Activated CD8-positive, alpha-beta memory T cell treated with anti-CD3 and anti-CD28 coated beads, Interleukin-2, amount 10 ng/mL, durations not matched to agents 7 days and 5 days (primary cell): ENCODE measurements at regions not wholly inside any gene's neighbourhood (a gene's known extent, or its start where the extent isn't known, plus 50 kb on each side); places are given as distances from the start of the nearest gene placed in this dataset.
"Not testable (repeated sequence)": the region's sequence is repeated elsewhere in the genome, so short reads cannot be mapped to it uniquely, and the experiment has no call there.

ENCODE experiments used
- ATAC-seq: fragments of 150-1000 bp; cut with Tn5 transposase; one replicate; pipeline ENCODE4 v1.10.0; 2021; ENCODE audit warnings: moderate library complexity
- CTCF ChIA-PET: fragments of 350-600 bp; sonication (Branson Sonifier 250); formaldehyde crosslinking; loops from one replicate; lab custom pipeline; 2021; ENCODE audit warnings: antibody characterized with exemption; lab: Charles Lee
- DNase-seq: peaks from one replicate; pipeline ENCODE4 v3.0.0-alpha.2; 2020
- H3K27ac Mint-ChIP-seq: one replicate; pipeline ENCODE4 v1.8.0; 2021; ENCODE audit warnings: mild to moderate bottlenecking, mixed read lengths
- H3K27me3 Mint-ChIP-seq: one replicate; pipeline ENCODE4 v1.8.0; 2021; ENCODE audit warnings: mixed read lengths
- H3K36me3 Mint-ChIP-seq: one replicate; pipeline ENCODE4 v1.8.0; 2021; ENCODE audit warnings: mild to moderate bottlenecking, mixed read lengths
- H3K4me1 Mint-ChIP-seq: one replicate; pipeline ENCODE4 v1.8.0; 2021; ENCODE audit warnings: mixed read lengths
- H3K4me3 Mint-ChIP-seq: one replicate; pipeline ENCODE4 v1.8.0; 2021; ENCODE audit warnings: mild to moderate bottlenecking, moderate library complexity, mixed read lengths
- H3K9me3 Mint-ChIP-seq: one replicate; pipeline ENCODE4 v1.8.0; 2022; ENCODE audit warnings: low read depth, mixed read lengths

- Mint-ChIP-seq H3K4me1 (peaks cover 4% of the 10 kb centered on the region), H3K27me3 (no peaks in the 10 kb centered on the region), H3K9me3 (no peaks in the 10 kb centered on the region), H3K36me3 (no peaks in the 10 kb centered on the region), H3K27ac (no peak overlapping the region), H3K4me3 (no peak overlapping the region)
- DNase-seq: no peak
- no peak for ATAC-seq
- CTCF ChIA-PET: interaction anchor here (1.7 kb wide), 1 partner anchor 33 kb away, joined by 4 read pairs; no protein-coding TSS in a partner anchor
These were observed 83.6 kb upstream of the CHD6 start for GRCh38 chr20:41701588-41702348.

GRCh38 chr20:41699673-41700072, 81.5 kb upstream of the CHD6 start:
- ATAC-seq: not testable (repeated sequence)

GRCh38 chr20:41697861-41698559, 79.8 kb upstream of the CHD6 start:
- DNase-seq (no peak), ATAC-seq (no peak)
- Mint-ChIP-seq H3K36me3 (no peaks in the 10 kb centered on the region), H3K4me3 (no peak overlapping the region), H3K9me3 (no peaks in the 10 kb centered on the region), H3K4me1 (peaks cover 22% of the 10 kb centered on the region), H3K27ac (no peak overlapping the region), H3K27me3 (no peaks in the 10 kb centered on the region)
- CTCF ChIA-PET: interaction anchor here (0.7 to 1.8 kb wide), 4 partner anchors 19 to 79 kb away, joined by 3 to 12 read pairs (median 3); partner anchors contain the start of gene CHD6

More at GRCh38 chr20:41699673-41700072, 81.5 kb upstream of the CHD6 start:
- peaks cover 14% of the 10 kb centered on the region for H3K4me1 Mint-ChIP-seq
- DNase-seq, H3K4me3 Mint-ChIP-seq, H3K36me3 Mint-ChIP-seq, H3K27ac Mint-ChIP-seq, CTCF ChIA-PET, H3K9me3 Mint-ChIP-seq, H3K27me3 Mint-ChIP-seq: not testable (repeated sequence)

GRCh38 chr20:41696428-41696827, 78.3 kb upstream of the CHD6 start:
- CTCF ChIA-PET: no interaction called here
- Mint-ChIP-seq H3K27me3 (no peaks in the 10 kb centered on the region), H3K27ac (no peak overlapping the region), H3K4me1 (peaks cover 29% of the 10 kb centered on the region), H3K4me3 (no peak overlapping the region), H3K36me3 (no peaks in the 10 kb centered on the region), H3K9me3 (no peaks in the 10 kb centered on the region)
- DNase-seq (no peak), ATAC-seq (no peak)

- H3K27me3 Mint-ChIP-seq: no peaks in the 10 kb centered on the region
- ATAC-seq (no peak), DNase-seq (no peak)
- CTCF ChIA-PET: no interaction called here
- peaks cover 29% of the 10 kb centered on the region for H3K4me1 Mint-ChIP-seq
- H3K36me3 Mint-ChIP-seq: no peaks in the 10 kb centered on the region
- H3K27ac Mint-ChIP-seq: peak overlapping the region; percentile 5
- H3K4me3 Mint-ChIP-seq: peak overlapping the region; percentile 87
- no peaks in the 10 kb centered on the region for H3K9me3 Mint-ChIP-seq
These were observed 76.6 kb upstream of the CHD6 start for GRCh38 chr20:41694796-41695195.

GRCh38 chr20:41693136-41693979, 75.2 kb upstream of the CHD6 start:
- Mint-ChIP-seq H3K9me3 (no peaks in the 10 kb centered on the region), H3K27me3 (no peaks in the 10 kb centered on the region), H3K4me1 (peaks cover 29% of the 10 kb centered on the region), H3K36me3 (no peaks in the 10 kb centered on the region), H3K27ac (peak overlapping the region; percentile 90), H3K4me3 (peak overlapping the region; percentile 87)
- DNase-seq (peak; percentile 88), ATAC-seq (peak; percentile 95)
- CTCF ChIA-PET: interaction anchor here (0.6 to 2.0 kb wide), 7 partner anchors 10 to 558 kb away, joined by 3 to 6 read pairs (median 4); partner anchors contain the start of gene CHD6

- no peaks in the 10 kb centered on the region for H3K27me3 Mint-ChIP-seq
- no peaks in the 10 kb centered on the region for H3K9me3 Mint-ChIP-seq
- no peaks in the 10 kb centered on the region for H3K36me3 Mint-ChIP-seq
- CTCF ChIA-PET: interaction anchor here (0.7 to 2.0 kb wide), 6 partner anchors 11 to 557 kb away, joined by 3 to 6 read pairs (median 4); partner anchors contain the start of gene CHD6
- peak; percentile 83 for DNase-seq
- peak; percentile 50 for ATAC-seq
- peak overlapping the region; percentile 90 for H3K27ac Mint-ChIP-seq
- H3K4me3 Mint-ChIP-seq: peak overlapping the region; percentile 87
- peaks cover 25% of the 10 kb centered on the region for H3K4me1 Mint-ChIP-seq
These were observed 74.4 kb upstream of the CHD6 start for GRCh38 chr20:41692479-41693135.

- Mint-ChIP-seq H3K36me3 (no peaks in the 10 kb centered on the region), H3K27me3 (peaks cover 4% of the 10 kb centered on the region), H3K4me3 (no peak overlapping the region), H3K4me1 (peaks cover 24% of the 10 kb centered on the region), H3K9me3 (no peaks in the 10 kb centered on the region), H3K27ac (no peak overlapping the region)
- DNase-seq: no peak
- ATAC-seq: no peak
- CTCF ChIA-PET: interaction anchor here (0.7 kb wide), 1 partner anchor 74 kb away, joined by 3 read pairs; the partner anchor contains the start of gene CHD6
These were observed 73.3 kb upstream of the CHD6 start for GRCh38 chr20:41691443-41691842.

GRCh38 chr20:41690702-41691101, 72.5 kb upstream of the CHD6 start:
- no peaks in the 10 kb centered on the region for H3K9me3 Mint-ChIP-seq
- peaks cover 18% of the 10 kb centered on the region for H3K4me1 Mint-ChIP-seq
- CTCF ChIA-PET: no interaction called here
- DNase-seq (no peak), ATAC-seq (no peak)
- H3K27ac Mint-ChIP-seq: no peak overlapping the region
- H3K27me3 Mint-ChIP-seq: peaks cover 4% of the 10 kb centered on the region
- H3K4me3 Mint-ChIP-seq: no peak overlapping the region
- no peaks in the 10 kb centered on the region for H3K36me3 Mint-ChIP-seq

- ATAC-seq: no peak
- H3K4me3 Mint-ChIP-seq: no peak overlapping the region
- no peaks in the 10 kb centered on the region for H3K9me3 Mint-ChIP-seq
- H3K4me1 Mint-ChIP-seq: no peaks in the 10 kb centered on the region
- CTCF ChIA-PET: no interaction called here
- no peak for DNase-seq
- H3K36me3 Mint-ChIP-seq: no peaks in the 10 kb centered on the region
- H3K27me3 Mint-ChIP-seq: peaks cover 12% of the 10 kb centered on the region
- H3K27ac Mint-ChIP-seq: no peak overlapping the region
These were observed 68.8 kb upstream of the CHD6 start for GRCh38 chr20:41686961-41687360.

GRCh38 chr20:41685145-41685544, 67.0 kb upstream of the CHD6 start:
- H3K4me1 Mint-ChIP-seq, H3K36me3 Mint-ChIP-seq, H3K9me3 Mint-ChIP-seq, DNase-seq, ATAC-seq, H3K4me3 Mint-ChIP-seq, CTCF ChIA-PET, H3K27ac Mint-ChIP-seq: not testable (repeated sequence)
- peaks cover 14% of the 10 kb centered on the region for H3K27me3 Mint-ChIP-seq

GRCh38 chr20:41678799-41679198, 60.6 kb upstream of the CHD6 start:
- DNase-seq (no peak), ATAC-seq (no peak)
- Mint-ChIP-seq H3K4me1 (no peaks in the 10 kb centered on the region), H3K4me3 (no peak overlapping the region), H3K27me3 (peaks cover 22% of the 10 kb centered on the region), H3K27ac (no peak overlapping the region), H3K9me3 (no peaks in the 10 kb centered on the region), H3K36me3 (no peaks in the 10 kb centered on the region)
- CTCF ChIA-PET: no interaction called here
